GM21825 (cell line): ENCODE measurements at regions not wholly inside any gene's neighbourhood (a gene's known extent, or its start where the extent isn't known, plus 50 kb on each side); places are given as distances from the start of the nearest gene placed in this dataset.

ENCODE experiments used
- ATAC-seq: cut with Tn5 transposase; IDR thresholded peaks from one replicate; pipeline ENCODE4 v1.9.1; 2021; ENCODE audit warnings: mild to moderate bottlenecking, moderate library complexity; ENCODE audit not compliant: unreplicated experiment

DNA sequence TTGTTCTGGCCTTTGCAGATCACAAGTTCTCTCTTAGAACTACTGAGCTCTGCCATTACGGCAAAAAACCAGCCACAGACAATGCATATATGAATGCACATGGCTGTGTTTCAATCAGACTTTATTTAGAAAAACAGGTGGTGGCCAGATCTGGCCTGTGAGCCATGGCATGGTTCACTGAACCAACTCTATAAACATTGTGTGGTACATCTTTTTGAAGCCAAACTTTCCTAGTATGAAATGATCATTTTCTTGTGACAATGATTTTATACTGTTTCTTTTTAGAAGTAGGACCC lies 65.9 kb upstream of the AMZ2 start:
- peak; percentile 41 for ATAC-seq

DNA sequence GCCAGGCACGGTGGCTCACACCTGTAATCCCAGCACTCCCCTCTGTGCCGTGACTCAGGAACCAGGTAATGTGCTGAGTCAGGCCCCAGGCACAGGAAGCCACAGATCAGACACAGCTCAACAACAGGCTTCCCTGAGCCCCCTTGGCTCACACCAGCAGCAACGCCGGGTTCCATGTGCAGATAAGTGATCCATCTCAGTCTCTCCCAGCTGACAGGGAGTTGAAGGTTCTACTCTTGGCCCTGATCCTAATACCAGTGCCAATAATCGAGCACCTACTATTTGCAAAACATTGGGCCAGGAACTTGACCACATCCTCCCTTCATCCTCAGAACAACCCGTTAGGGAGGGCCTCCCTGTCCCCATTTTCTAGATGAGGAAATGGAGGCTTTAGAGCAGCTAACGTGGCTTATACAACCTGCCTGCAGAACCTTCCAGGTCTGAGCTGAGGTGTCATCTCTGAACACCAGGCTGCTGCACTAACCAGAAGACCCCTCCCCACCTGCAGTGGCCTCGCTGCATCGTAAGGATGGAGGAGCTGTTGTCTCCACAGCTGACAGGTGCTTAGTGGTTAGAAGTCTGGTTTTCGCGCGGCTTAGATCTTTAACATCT lies 64.8 kb upstream of the AMZ2 start:
- peak; percentile 46 for ATAC-seq

DNA sequence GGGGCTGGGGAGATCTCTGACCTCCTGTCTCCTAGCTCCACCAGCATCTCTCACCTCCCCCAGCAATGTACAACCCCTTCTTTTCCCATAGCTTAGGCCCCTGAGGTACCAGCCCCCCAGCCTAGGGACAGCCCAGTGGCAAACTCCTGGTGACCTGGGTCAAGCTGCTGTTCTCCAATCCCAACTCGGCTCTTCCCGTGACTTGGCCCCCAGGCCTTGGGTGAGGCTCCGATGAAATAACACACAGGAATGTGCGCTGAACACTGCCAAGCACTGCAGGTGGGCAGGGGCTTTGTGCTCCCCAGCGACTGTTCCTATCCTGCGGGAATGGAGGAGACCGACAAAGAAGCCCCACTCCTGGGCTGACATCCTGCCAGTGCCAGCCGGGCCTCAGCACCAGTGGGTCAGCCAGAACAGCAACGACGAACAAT lies 63.7 kb upstream of the AMZ2 start:
- ATAC-seq, result no peak

DNA sequence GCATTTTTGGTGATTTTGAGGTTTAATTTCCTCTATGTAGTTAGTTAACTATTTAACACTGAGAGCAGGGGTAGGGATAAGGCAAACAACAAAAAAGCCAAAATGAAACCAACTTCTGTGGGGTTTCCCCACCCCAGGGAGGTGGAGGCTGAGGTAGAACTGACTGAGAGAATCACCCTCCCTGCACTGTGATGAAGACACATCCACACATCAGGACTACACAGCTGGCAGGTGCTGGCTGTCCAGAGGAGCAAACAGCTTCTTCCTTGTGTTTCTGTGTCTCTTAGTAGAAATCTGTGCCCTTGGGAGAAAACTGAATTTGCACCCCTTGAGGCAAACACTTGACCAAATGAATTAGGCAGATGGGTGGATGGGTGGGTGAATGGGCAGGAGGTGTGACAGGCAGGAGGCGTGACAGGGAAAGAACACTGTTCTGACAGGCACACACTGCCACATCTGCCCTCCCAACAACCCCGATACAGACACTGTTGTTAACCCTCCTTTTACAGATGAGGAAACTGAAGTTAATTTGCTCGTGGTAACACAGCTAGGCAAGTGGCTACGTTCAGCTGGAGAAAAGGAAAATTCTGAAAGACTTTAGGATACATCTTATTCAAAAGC lies 62.9 kb upstream of the AMZ2 start:
- peak; percentile 55 for ATAC-seq

DNA sequence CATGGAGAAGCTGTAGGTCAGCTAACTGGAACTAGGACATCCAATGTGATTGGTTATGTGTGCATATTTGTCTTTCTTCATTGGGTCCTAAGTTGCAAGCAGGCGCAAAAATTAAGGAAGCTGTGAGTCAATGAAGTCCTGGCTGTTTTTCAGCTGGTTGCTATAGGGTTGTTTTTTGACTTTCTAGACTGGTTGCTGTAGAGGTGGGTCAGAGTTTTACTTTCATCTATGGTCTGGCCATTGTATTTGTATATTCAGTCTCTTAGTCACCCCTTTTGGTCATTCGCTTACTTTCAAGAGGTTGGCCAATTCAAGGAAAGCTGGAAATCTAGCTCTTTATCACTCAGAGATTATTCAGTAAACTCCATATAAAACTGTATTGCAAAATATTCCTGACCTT lies 62.0 kb upstream of the AMZ2 start:
- no peak for ATAC-seq

DNA sequence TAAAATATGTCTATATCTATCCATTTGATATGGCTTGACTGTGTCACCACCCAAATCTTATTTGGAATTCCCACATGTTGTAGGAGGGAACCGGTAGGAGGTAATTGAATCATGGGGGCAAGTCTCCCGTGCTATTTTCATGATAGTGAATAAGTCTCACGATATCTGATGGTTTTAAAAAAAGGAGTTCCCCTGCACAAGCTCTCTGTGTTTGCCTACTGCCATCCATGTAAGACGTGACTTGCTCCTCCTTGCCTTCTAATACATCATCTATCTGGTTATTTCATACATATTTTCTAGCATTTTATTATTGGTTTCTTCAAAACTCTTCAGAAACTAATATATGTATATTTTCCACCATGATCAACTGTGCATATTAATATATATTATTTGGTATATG lies 57.3 kb upstream of the AMZ2 start:
- ATAC-seq, result no peak

DNA sequence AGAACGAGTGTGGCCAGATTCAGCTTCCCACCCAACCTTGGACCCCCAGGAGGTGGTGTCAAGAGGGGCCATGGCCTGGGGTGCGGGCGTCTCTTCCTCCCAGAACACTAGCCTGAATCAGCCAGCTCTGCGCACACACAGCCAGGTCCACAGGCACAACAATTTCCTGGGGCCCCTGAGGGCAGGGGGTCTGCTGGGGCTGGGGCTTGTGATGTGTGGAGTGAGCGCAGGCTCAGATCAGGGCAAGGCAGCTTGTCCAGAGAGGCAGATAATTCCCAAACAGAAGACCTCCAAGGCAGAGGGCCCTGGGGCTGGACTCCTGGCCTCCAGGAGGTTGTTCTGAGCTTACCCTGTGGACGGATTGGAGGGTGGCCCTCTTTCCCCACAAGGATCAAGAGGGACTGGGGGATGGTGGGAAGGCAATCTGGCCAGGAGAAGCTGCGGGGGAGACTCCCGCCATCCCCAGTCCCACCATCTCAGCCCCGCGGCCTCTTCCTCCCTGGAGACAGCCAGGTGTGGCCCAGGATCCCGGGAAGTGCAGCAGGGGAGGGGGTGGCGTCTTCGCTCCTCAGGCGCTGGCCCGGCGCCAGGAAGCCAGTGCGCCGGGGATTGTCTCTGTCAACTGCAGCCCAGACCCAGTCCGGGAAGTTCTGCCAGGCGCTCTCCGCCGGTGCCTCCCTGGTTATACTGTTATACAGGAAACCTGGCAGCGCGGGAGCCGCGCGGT lies 52.0 kb upstream of the AMZ2 start:
- ATAC-seq, result no peak

DNA sequence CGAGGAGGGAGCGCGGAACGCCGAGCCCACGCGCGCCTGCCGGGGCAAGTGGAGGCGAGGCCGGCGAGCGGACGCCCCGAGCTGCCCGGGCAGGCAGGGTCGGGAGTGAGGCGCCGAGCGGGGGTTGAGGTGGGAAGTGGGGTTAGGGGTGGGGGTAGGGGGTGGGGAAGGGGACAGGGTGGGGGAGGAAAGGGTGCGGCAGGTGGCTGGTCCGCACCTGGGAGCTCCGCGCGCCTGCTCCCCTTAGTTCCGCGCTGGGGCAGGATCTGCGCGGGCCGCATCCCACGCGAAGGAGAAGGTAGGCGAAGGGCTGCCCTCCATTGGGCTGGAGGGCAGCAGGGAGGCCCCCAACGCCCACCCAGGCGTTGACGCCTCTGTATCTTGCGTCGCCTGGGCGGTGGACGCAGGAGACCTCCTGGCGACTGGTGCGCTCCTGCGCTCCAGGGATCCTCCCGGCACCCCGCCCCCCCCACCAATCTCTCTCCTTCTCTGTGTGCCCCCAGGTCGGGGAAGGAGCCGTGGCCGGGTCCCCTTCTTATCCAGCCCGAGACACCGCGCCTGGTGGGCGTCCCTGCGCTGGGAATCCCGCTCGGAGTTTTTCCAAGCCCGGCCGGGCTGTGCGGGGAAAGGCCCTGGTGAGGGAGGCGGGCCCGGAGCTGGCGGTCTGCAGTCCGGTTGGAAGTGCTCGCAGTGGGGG lies 51.3 kb upstream of the AMZ2 start:
- ATAC-seq, result no peak

DNA sequence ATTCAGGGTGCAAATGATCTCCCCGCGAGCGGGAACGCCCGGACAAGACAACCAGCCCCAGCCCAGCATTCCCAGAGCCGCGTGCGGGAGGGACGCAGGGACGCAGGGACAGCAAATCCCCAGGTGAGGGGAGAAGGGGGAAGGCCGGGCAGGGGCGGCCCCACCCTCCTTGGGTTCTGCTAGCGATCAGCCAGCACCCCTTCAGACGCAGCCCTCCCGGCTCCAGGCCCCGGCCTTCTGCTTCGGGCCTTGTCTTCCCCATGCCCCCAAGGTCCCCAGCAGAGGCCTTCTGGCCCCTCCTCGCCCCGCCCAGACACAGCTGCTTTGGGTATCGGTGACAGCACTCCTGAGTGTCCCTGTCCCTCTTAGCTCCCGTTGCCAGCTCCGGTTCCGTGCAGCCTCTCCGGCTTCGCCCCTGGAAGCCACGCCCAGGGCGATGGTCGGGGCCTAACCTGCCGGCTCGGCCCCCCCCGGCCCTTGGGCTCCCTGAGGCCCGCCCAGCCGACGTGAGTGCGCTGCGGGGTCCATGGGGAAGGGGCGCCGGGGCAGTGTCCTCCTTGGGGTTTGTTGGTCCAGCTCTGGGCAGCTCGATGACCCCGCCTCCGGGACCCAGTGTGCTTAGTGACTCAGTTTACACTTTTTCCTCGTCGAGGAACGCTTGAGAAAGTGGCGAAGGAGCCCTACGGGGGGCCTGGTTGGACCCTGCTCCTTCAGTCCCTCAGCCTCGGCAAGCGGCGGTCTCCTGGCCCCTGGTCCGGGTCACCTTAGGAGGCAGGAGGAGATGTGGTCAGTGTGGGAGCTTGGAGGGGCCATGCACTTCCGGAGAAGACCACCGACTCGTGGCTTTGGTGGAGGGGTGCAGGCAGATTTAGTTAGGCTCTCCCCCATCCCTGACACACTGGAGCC lies 50.5 kb upstream of the AMZ2 start:
- ATAC-seq, result no peak

DNA sequence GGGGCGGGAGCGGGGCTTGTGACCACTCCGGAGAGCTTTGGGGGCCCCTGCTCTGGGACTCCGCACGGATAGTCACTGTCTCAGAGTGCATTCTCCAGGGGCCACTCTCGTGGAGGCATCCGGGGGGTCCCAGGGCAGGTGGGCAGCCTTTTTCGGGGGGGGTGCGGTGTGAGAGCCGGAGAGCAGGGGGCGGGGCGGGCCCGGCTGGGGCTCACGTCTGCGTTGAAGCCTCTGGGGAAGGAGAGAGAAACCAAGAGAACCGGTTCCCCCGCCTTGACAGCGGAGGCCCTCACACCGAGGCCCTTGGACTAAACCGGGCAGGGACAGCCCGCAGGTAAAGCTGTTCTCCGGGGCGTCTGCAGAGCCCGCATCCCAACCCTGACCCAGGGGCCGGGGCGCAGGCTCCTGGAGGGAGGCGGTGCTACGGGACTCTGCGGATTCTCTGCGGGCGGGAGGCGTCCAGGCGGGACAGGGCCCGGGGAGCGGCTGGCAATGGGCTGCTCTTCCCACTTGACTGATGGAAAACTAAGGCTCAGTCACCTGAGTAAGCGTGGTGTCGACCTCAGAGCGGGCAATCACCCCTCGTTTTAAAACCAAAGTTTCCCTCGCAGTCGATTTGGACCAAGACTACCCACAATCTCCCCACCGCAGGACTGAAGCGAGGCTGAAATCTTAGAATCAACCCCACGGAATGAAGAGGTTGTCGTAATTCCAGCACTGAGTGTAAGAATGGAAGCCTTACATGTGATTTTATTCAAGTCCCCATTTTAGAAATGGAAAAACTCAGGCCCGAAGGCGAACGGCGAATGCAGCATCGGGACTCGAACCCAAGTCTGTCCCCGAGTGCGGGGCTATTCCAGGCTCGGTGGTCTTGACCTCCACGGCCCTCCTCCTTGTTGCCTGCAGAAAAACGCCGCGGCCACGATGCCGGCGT lies 49.6 kb upstream of the AMZ2 start:
- no peak for ATAC-seq
